HEK293T (cell line): ENCODE measurements at regions not wholly inside any gene's neighbourhood (a gene's known extent, or its start where the extent isn't known, plus 50 kb on each side); places are given as distances from the start of the nearest gene placed in this dataset.

ENCODE experiments used
- CTCF ChIA-PET: fragments of 350-600 bp; formaldehyde crosslinking; extraction: SDS; loops from one replicate; lab custom pipeline; 2021; ENCODE audit warnings: antibody characterized with exemption, inconsistent platforms; lab: Yijun Ruan, JAX
- POLR2A ChIA-PET: fragments of 350-600 bp; formaldehyde crosslinking; extraction: SDS; loops from one replicate; lab custom pipeline; 2020; ENCODE audit warnings: antibody characterized with exemption, inconsistent platforms; lab: Yijun Ruan, JAX
- DNase-seq: peaks from one replicate; pipeline ENCODE4 v3.0.0; 2012; ENCODE audit warnings: mixed read lengths; ENCODE audit errors: extremely low spot score
- ARNT ChIP-seq: fragments of 450-650 bp; IDR thresholded peaks from 2 replicates; pipeline ENCODE4 v1.6.1; 2017; ENCODE audit warnings: mild to moderate bottlenecking
- BHLHE40 ChIP-seq: fragments of 450-650 bp; IDR thresholded peaks from 2 replicates; pipeline ENCODE4 v1.6.1; 2016; ENCODE audit warnings: mild to moderate bottlenecking, moderate library complexity, borderline replicate concordance
- CTBP1 ChIP-seq: fragments of 450-650 bp; IDR thresholded peaks from 2 replicates; pipeline ENCODE4 v1.6.1; 2016; ENCODE audit warnings: borderline replicate concordance
- ELF4 ChIP-seq: fragments of 450-650 bp; IDR thresholded peaks from 2 replicates; pipeline ENCODE4 v1.6.1; 2017; ENCODE audit warnings: antibody characterized with exemption
- FOXA1 ChIP-seq: fragments of 450-650 bp; IDR thresholded peaks from 2 replicates; pipeline ENCODE4 v1.6.1; 2016; ENCODE audit warnings: mild to moderate bottlenecking
- FOXK2 ChIP-seq: fragments of 450-650 bp; IDR thresholded peaks from 2 replicates; pipeline ENCODE4 v1.6.1; 2016; ENCODE audit warnings: mild to moderate bottlenecking
- FOXM1 ChIP-seq: fragments of 450-650 bp; IDR thresholded peaks from 2 replicates; pipeline ENCODE4 v1.6.1; 2017; ENCODE audit warnings: mild to moderate bottlenecking, borderline replicate concordance
- HDGF ChIP-seq: fragments of 450-650 bp; IDR thresholded peaks from 2 replicates; pipeline ENCODE4 v1.6.1; 2017; ENCODE audit warnings: antibody characterized with exemption, borderline replicate concordance
- L3MBTL2 ChIP-seq: fragments of 450-650 bp; conservative IDR thresholded peaks from 2 replicates; pipeline ENCODE4 v1.6.1; 2016; ENCODE audit warnings: mild to moderate bottlenecking
- LEF1 ChIP-seq: fragments of 450-650 bp; IDR thresholded peaks from 2 replicates; pipeline ENCODE4 v1.6.1; 2017; ENCODE audit warnings: mild to moderate bottlenecking, borderline replicate concordance
- NFRKB ChIP-seq: fragments of 450-650 bp; IDR thresholded peaks from 2 replicates; pipeline ENCODE4 v1.6.1; 2016; ENCODE audit warnings: mild to moderate bottlenecking, moderate library complexity
- SP1 ChIP-seq: fragments of 450-650 bp; IDR thresholded peaks from 2 replicates; pipeline ENCODE4 v1.6.1; 2017
- SUZ12 ChIP-seq: fragments of 450-650 bp; IDR thresholded peaks from 2 replicates; pipeline ENCODE4 v1.6.1; 2016; ENCODE audit warnings: mild to moderate bottlenecking
- TARDBP ChIP-seq: fragments of 450-650 bp; IDR thresholded peaks from 2 replicates; pipeline ENCODE4 v1.6.1; 2016
- ZNF384 ChIP-seq: fragments of 450-650 bp; IDR thresholded peaks from 2 replicates; pipeline ENCODE4 v1.6.1; 2016
- TF ChIP-seq, protein P1 (sequence below): fragments of 450-650 bp; IDR thresholded peaks from 2 replicates; pipeline ENCODE4 v1.6.1; 2016

DNA sequence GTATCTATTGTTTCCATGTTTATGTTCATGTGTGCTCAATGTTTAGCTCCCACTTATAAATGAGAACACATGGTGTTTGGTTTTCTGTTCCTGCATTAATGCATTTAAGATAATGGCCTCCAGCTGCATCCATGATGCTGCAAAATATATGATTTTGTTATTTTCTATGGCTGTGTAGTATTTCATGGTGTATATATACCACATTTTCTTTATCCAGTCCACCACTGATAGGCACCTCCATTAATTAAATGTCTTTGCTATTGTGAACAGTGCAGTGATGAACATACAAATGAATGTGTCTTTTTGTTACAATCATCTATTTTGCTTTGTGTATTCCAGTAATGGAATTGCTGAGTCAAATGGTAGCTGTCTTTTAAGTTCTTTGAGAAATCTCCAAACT lies 329.4 kb upstream of the MAGI2 start:
- no peak for DNase-seq
- POLR2A ChIA-PET: no interaction called here
- CTCF ChIA-PET: interaction anchor here (0.6 kb wide), 1 partner anchor 537 kb away, joined by 8 read pairs; no protein-coding TSS in a partner anchor
- TF ChIP-seq BHLHE40: no peak
- no peak for TF ChIP-seq SP1
- no peak for TF ChIP-seq ARNT
- no peak for TF ChIP-seq TARDBP
- TF ChIP-seq FOXM1: no peak
- no peak for TF ChIP-seq CTBP1

GRCh38 chr7:79782256-79782655 lies 328.8 kb upstream of the MAGI2 start:
- CTCF ChIA-PET: interaction anchor here (0.6 kb wide), 1 partner anchor 536 kb away, joined by 8 read pairs; no protein-coding TSS in a partner anchor
- no peak for DNase-seq
- no peak for TF ChIP-seq TARDBP
- no peak for TF ChIP-seq NFRKB
- no peak for TF ChIP-seq ELF4
- no peak for TF ChIP-seq CTBP1
- no peak for TF ChIP-seq ARNT
- no peak for TF ChIP-seq SP1
- TF ChIP-seq LEF1: no peak
- TF ChIP-seq, protein P1, sequence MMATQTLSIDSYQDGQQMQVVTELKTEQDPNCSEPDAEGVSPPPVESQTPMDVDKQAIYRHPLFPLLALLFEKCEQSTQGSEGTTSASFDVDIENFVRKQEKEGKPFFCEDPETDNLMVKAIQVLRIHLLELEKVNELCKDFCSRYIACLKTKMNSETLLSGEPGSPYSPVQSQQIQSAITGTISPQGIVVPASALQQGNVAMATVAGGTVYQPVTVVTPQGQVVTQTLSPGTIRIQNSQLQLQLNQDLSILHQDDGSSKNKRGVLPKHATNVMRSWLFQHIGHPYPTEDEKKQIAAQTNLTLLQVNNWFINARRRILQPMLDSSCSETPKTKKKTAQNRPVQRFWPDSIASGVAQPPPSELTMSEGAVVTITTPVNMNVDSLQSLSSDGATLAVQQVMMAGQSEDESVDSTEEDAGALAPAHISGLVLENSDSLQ: no peak
- TF ChIP-seq FOXM1: no peak
- TF ChIP-seq HDGF: no peak
- no peak for TF ChIP-seq FOXK2
- no peak for TF ChIP-seq SUZ12
- TF ChIP-seq BHLHE40: no peak
- TF ChIP-seq L3MBTL2: no peak
- TF ChIP-seq FOXA1: no peak
- TF ChIP-seq ZNF384: no peak
- POLR2A ChIA-PET: no interaction called here

DNA sequence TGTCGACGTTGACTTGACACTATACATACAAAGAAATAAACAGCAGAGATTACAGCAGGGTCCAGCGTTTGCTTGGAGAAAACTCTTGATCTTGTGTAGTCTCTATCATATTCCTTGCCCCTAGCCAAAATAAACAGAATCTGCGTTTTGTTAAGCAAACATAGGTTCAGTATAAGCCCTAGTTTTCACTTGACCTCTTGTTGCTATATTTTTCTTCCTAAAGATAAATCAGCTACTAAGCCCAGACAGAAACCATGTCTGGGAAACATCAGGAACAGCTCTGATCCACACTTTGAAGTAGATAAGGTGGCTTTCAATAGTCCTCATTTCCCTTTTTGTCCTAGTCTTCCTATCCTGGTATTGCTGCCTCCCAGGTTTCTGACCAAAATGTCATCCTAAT lies 328.2 kb upstream of the MAGI2 start:
- DNase-seq: no peak
- CTCF ChIA-PET: no interaction called here
- POLR2A ChIA-PET: no interaction called here
- TF ChIP-seq L3MBTL2: no peak
- TF ChIP-seq FOXM1: no peak
- no peak for TF ChIP-seq FOXK2
- no peak for TF ChIP-seq SUZ12
- no peak for TF ChIP-seq ZNF384
- TF ChIP-seq, protein P1: no peak
- no peak for TF ChIP-seq FOXA1
- no peak for TF ChIP-seq SP1
- no peak for TF ChIP-seq CTBP1
- TF ChIP-seq TARDBP: no peak
- TF ChIP-seq LEF1: no peak
- no peak for TF ChIP-seq ARNT
- no peak for TF ChIP-seq NFRKB
- TF ChIP-seq ELF4: no peak

DNA sequence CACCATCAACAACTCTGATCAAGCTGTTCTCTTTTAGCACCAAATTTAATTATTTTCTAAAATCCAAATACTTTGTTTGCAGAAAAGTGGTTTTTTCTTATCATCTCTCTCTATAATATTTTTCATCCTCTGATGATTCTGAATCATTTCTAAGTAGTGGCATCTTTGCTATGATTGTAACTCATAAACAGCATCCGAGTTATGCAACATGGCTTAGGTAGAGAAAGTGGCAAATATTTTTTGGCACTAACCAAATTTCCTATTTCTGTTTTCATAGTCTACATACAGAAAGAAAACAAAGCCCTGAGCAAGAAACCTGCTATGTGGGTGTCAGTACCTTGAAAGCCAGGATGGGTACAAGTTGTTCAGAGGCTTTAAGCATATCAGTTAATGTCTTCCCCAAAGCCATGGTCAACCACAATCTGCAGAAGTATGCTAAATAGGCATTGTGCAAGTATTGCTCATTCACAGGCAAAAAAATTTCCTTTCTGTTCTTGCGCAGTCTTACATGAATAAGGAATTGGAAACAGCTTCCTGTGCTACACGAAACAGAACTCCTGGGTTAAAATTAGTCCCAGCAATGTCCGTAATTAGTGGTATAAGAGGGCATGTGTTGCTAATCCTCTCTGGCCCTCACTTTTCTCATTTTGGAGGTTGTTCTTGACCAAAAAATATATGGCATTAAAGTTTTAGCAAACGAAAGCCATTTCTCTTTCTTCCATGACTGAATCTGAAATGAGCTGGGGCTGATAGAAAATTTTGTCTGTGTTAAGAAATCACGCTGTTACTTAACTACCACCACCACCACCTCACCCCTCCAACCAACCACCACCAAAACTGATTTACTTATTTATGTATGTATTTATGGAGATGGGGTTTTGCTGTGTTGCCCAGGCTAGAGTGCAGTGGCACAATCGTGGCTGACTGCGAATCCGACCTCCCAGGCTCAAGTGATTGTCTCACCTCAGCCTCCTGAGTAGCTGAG lies 325.6 kb upstream of the MAGI2 start:
- no peak for TF ChIP-seq SP1
- no peak for TF ChIP-seq L3MBTL2
- TF ChIP-seq FOXA1: no peak
- no peak for TF ChIP-seq LEF1
- TF ChIP-seq BHLHE40: no peak
- TF ChIP-seq ELF4: no peak
- no peak for TF ChIP-seq SUZ12
- TF ChIP-seq HDGF: no peak
- CTCF ChIA-PET: no interaction called here
- no peak for DNase-seq
- POLR2A ChIA-PET: no interaction called here

- DNase-seq: no peak
- TF ChIP-seq SUZ12 (no peak), FOXA1 (no peak), TARDBP (no peak), NFRKB (no peak), ARNT (no peak), FOXK2 (no peak), ZNF384 (no peak), LEF1 (no peak), SP1 (no peak), HDGF (no peak), CTBP1 (no peak), ELF4 (no peak), L3MBTL2 (no peak), BHLHE40 (no peak), FOXM1 (no peak)
- TF ChIP-seq, protein P1: no peak
- ChIA-PET CTCF (no interaction called here), POLR2A (no interaction called here)
These were observed 322.4 kb upstream of the MAGI2 start for GRCh38 chr7:79775911-79776310.
